ENCODE measurements at regions not wholly inside any gene's neighbourhood (a gene's known extent, or its start where the extent isn't known, plus 50 kb on each side); places are given as distances from the start of the nearest gene placed in this dataset.

DNA sequence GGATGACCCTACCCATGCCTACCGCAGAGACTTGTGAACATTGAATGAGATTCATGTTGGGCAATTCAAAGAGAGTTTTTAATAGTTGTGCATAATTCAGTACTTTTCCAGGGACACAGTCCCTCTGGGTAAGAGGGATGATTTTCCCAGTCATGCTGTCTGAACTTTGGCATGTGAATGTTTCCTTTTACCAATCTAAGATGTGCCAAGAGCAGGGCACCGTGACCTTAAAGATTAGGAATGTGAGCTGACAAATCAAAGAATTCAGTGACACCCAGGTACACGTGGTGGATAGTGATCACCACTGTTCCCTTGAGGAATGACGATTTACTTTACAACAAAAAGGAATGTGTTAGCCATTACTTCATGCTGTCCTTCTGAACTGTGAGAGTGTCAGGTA, 515.6 kb downstream of the PPARGC1A start:
- TF ChIP-seq, protein P1, sequence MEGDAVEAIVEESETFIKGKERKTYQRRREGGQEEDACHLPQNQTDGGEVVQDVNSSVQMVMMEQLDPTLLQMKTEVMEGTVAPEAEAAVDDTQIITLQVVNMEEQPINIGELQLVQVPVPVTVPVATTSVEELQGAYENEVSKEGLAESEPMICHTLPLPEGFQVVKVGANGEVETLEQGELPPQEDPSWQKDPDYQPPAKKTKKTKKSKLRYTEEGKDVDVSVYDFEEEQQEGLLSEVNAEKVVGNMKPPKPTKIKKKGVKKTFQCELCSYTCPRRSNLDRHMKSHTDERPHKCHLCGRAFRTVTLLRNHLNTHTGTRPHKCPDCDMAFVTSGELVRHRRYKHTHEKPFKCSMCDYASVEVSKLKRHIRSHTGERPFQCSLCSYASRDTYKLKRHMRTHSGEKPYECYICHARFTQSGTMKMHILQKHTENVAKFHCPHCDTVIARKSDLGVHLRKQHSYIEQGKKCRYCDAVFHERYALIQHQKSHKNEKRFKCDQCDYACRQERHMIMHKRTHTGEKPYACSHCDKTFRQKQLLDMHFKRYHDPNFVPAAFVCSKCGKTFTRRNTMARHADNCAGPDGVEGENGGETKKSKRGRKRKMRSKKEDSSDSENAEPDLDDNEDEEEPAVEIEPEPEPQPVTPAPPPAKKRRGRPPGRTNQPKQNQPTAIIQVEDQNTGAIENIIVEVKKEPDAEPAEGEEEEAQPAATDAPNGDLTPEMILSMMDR (conservative IDR thresholded peaks at IDR 0.05 in 1 of 2, IDR thresholded peaks at IDR 0.05 in 1 of 2; ENCODE audit: low read depth in 1 of 2, low read length in 2 of 2), result no peak
- TF ChIP-seq EZH2 (IDR thresholded peaks at IDR 0.05; ENCODE audit: low read length, missing control alignments), result no peak

Measured in fibroblast of lung (primary cell).